IMR-90 (cell line): ENCODE measurements at regions not wholly inside any gene's neighbourhood (a gene's known extent, or its start where the extent isn't known, plus 50 kb on each side); places are given as distances from the start of the nearest gene placed in this dataset.

Experiments used
- ATAC-seq: fragments of 200-7000 bp; cut with Tn5 transposase; 2 replicates; pipeline ENCODE4 v1.9.1; 2020; ENCODE audit warnings: low read depth, mild to moderate bottlenecking, moderate library complexity
- BruUV-seq: library from RNA; stranded (reverse); fragments of 400-500 nt; replicated peaks from 2 replicates; lab custom pipeline; 2021; lab: Mats Ljungman, UMichigan
- CTCF ChIA-PET: fragments of 300-600 bp; formaldehyde crosslinking; extraction: SDS; loops from one replicate; lab custom pipeline; 2021; ENCODE audit warnings: antibody characterized with exemption; lab: Yijun Ruan, JAX
- POLR2A ChIA-PET: fragments of 300-600 bp; sonication (Branson Sonifier 250); formaldehyde crosslinking; loops from one replicate; lab custom pipeline; 2022; ENCODE audit warnings: antibody characterized with exemption; ENCODE audit not compliant: unreplicated experiment; lab: Charles Lee
- DNase-seq: peaks from one replicate; pipeline ENCODE4 v3.0.0; 2013
- H2AFZ ChIP-seq: replicated peaks from 2 replicates; pipeline ENCODE3; 2013; ENCODE audit warnings: low read length, mild to moderate bottlenecking; ENCODE audit not compliant: poor library complexity
- H2AK5ac ChIP-seq: 2 replicates; pipeline ENCODE4 v1.6.1; 2013; ENCODE audit warnings: low read depth, low read length, inconsistent platforms
- H2AK9ac ChIP-seq: replicated peaks from 2 replicates; pipeline ENCODE3; 2013; ENCODE audit warnings: mild to moderate bottlenecking, low read depth, low read length, moderate library complexity; ENCODE audit not compliant: poor library complexity
- H2BK120ac ChIP-seq: 2 replicates; pipeline ENCODE4 v1.6.1; 2013; ENCODE audit warnings: low read depth, low read length, inconsistent platforms
- H2BK15ac ChIP-seq: 3 replicates; pipeline ENCODE4 v1.6.1; 2013; ENCODE audit warnings: low read depth, low read length, inconsistent platforms
- H2BK20ac ChIP-seq: 2 replicates; pipeline ENCODE4 v1.6.1; 2013; ENCODE audit warnings: low read depth, mild to moderate bottlenecking, inconsistent platforms, low read length, moderate library complexity
- H2BK5ac ChIP-seq: 2 replicates; pipeline ENCODE4 v1.6.1; 2013; ENCODE audit warnings: mild to moderate bottlenecking, low read depth, low read length, inconsistent platforms; ENCODE audit not compliant: poor library complexity, severe bottlenecking
- H3K14ac ChIP-seq: replicated peaks from 2 replicates; pipeline ENCODE4 v1.6.1; 2013; ENCODE audit warnings: low read depth, low read length, inconsistent platforms
- H3K18ac ChIP-seq: 2 replicates; pipeline ENCODE4 v1.6.1; 2013; ENCODE audit warnings: low read depth, low read length, control low read depth
- H3K23ac ChIP-seq: 2 replicates; pipeline ENCODE4 v1.6.1; 2013; ENCODE audit warnings: low read depth, low read length, inconsistent platforms
- H3K27ac ChIP-seq: 2 replicates; pipeline ENCODE4 v1.5.1; 2013; ENCODE audit warnings: mild to moderate bottlenecking, control low read depth, low read length; ENCODE audit not compliant: insufficient read depth
- H3K27me3 ChIP-seq: 2 replicates; pipeline ENCODE4 v1.6.1; 2013; ENCODE audit warnings: low read length; ENCODE audit not compliant: control insufficient read depth, insufficient read depth
- H3K36me3 ChIP-seq: 2 replicates; pipeline ENCODE4 v1.6.1; 2013; ENCODE audit warnings: low read length, mixed read lengths; ENCODE audit not compliant: control insufficient read depth, insufficient read depth
- H3K4ac ChIP-seq: 2 replicates; pipeline ENCODE4 v1.6.1; 2013; ENCODE audit warnings: low read depth, low read length, inconsistent platforms
- H3K4me1 ChIP-seq: 2 replicates; pipeline ENCODE4 v1.6.1; 2013; ENCODE audit warnings: low read length, mixed read lengths; ENCODE audit not compliant: control insufficient read depth, insufficient read depth
- H3K4me2 ChIP-seq: 2 replicates; pipeline ENCODE4 v1.6.1; 2013; ENCODE audit warnings: low read depth, mild to moderate bottlenecking, control low read depth, low read length, moderate library complexity
- H3K4me3 ChIP-seq: 2 replicates; pipeline ENCODE4 v1.5.1; 2013; ENCODE audit warnings: low read depth, mild to moderate bottlenecking, control low read depth, low read length, moderate library complexity; ENCODE audit not compliant: insufficient read depth
- H3K56ac ChIP-seq: 2 replicates; pipeline ENCODE4 v1.6.1; 2013; ENCODE audit warnings: low read length, inconsistent platforms; ENCODE audit not compliant: insufficient read depth; ENCODE audit errors: extremely low read depth
- H3K79me1 ChIP-seq, 2 experiments: 2 replicates each; pipeline ENCODE4 v1.6.1; 2013; ENCODE audit warnings: low read length in 2 of 2, inconsistent platforms in 1 of 2, low read depth in 1 of 2
- H3K9ac ChIP-seq: 2 replicates; pipeline ENCODE4 v1.6.1; 2013; ENCODE audit warnings: low read depth, low read length, control low read depth
- H3K9me1 ChIP-seq: 2 replicates; pipeline ENCODE4 v1.6.1; 2013; ENCODE audit warnings: low read length, inconsistent platforms; ENCODE audit not compliant: insufficient read depth
- H3K9me3 ChIP-seq: 2 replicates; pipeline ENCODE4 v1.6.1; 2013; ENCODE audit warnings: low read length; ENCODE audit not compliant: control insufficient read depth, insufficient read depth
- H4K20me1 ChIP-seq: 2 replicates; pipeline ENCODE4 v1.6.1; 2013; ENCODE audit warnings: low read length, inconsistent platforms; ENCODE audit not compliant: insufficient read depth
- H4K5ac ChIP-seq: 2 replicates; pipeline ENCODE4 v1.6.1; 2013; ENCODE audit warnings: mild to moderate bottlenecking, low read depth, low read length, control low read depth
- H4K8ac ChIP-seq, 2 experiments: 2 replicates each; pipeline ENCODE4 v1.6.1; 2013; ENCODE audit warnings: low read depth in 2 of 2, low read length in 2 of 2, control low read depth in 1 of 2, inconsistent platforms in 1 of 2
- H4K91ac ChIP-seq: 2 replicates; pipeline ENCODE4 v1.6.1; 2013; ENCODE audit warnings: low read depth, low read length, inconsistent platforms; ENCODE audit not compliant: insufficient read depth
- BHLHE40 ChIP-seq: fragments of 150-350 bp; IDR thresholded peaks from 2 replicates; pipeline ENCODE4 v1.6.1; 2016; ENCODE audit warnings: mild to moderate bottlenecking, low read depth, low read length
- CEBPB ChIP-seq: IDR thresholded peaks from 2 replicates; pipeline ENCODE4 v1.6.1; 2012; ENCODE audit warnings: low read depth, low read length, improper control_type of control experiment
- CHD1 ChIP-seq: IDR thresholded peaks from 2 replicates; pipeline ENCODE4 v1.6.1; 2012; ENCODE audit warnings: low read depth, low read length, improper control_type of control experiment
- CTCF ChIP-seq: conservative IDR thresholded peaks from 2 replicates; pipeline ENCODE4 v1.5.1; 2012; ENCODE audit warnings: mild to moderate bottlenecking, low read depth, low read length, improper control_type of control experiment
- FOS ChIP-seq: fragments of 150-350 bp; IDR thresholded peaks from 2 replicates; pipeline ENCODE4 v1.6.1; 2016; ENCODE audit warnings: low read depth, low read length
- MAFK ChIP-seq: IDR thresholded peaks from 2 replicates; pipeline ENCODE4 v1.6.1; 2012; ENCODE audit warnings: low read depth, low read length, improper control_type of control experiment
- MAZ ChIP-seq: IDR thresholded peaks from 2 replicates; pipeline ENCODE4 v1.6.1; 2012; ENCODE audit warnings: low read depth, mild to moderate bottlenecking, low read length, improper control_type of control experiment, moderate library complexity, borderline replicate concordance
- MXI1 ChIP-seq: IDR thresholded peaks from 2 replicates; pipeline ENCODE4 v1.6.1; 2012; ENCODE audit warnings: low read depth, mild to moderate bottlenecking, low read length, moderate library complexity, borderline replicate concordance
- NFE2L2 ChIP-seq: fragments of 150-350 bp; IDR thresholded peaks from 2 replicates; pipeline ENCODE4 v1.6.1; 2016; ENCODE audit warnings: low read depth, mild to moderate bottlenecking, low read length
- POLR2A ChIP-seq: IDR thresholded peaks from 2 replicates; pipeline ENCODE4 v1.6.1; 2012; ENCODE audit warnings: mild to moderate bottlenecking, low read depth, low read length
- RAD21 ChIP-seq: IDR thresholded peaks from 2 replicates; pipeline ENCODE4 v1.6.1; 2012; ENCODE audit warnings: low read length, improper control_type of control experiment
- RCOR1 ChIP-seq: IDR thresholded peaks from 2 replicates; pipeline ENCODE4 v1.6.1; 2012; ENCODE audit warnings: mild to moderate bottlenecking, low read length, improper control_type of control experiment; ENCODE audit not compliant: insufficient replicate concordance
- RFX5 ChIP-seq: IDR thresholded peaks from 2 replicates; pipeline ENCODE4 v1.8.0; 2012; ENCODE audit warnings: low read depth, mild to moderate bottlenecking, low read length, moderate library complexity
- SMC3 ChIP-seq: fragments of 150-350 bp; IDR thresholded peaks from 2 replicates; pipeline ENCODE4 v1.6.1; 2016; ENCODE audit warnings: low read depth, mild to moderate bottlenecking, antibody characterized with exemption, low read length, moderate library complexity
- USF2 ChIP-seq: fragments of 150-350 bp; IDR thresholded peaks from 2 replicates; pipeline ENCODE4 v1.6.1; 2017; ENCODE audit warnings: mild to moderate bottlenecking, antibody characterized with exemption, low read length, low read depth
- WGBS, 2 experiments: methylation state at CpG; one replicate each; pipeline versions ENCODE4 v1.1.5 to v1.1.7; 2013; ENCODE audit warnings: missing lambda C conversion rate in 2 of 2; ENCODE audit not compliant: insufficient read length in 1 of 2; ENCODE audit errors: extremely low coverage in 2 of 2; 5-methylcytosine and 5-hydroxymethylcytosine counted together
- dilution Hi-C: fragments of 300-500 bp; cut with HindIII; formaldehyde crosslinking; loops from one replicate; pipeline ENCODE4 v1.14.3; 2018; ENCODE audit warnings: low sequenced_read_pairs; ENCODE audit not compliant: unreplicated experiment
- in situ Hi-C: fragments of 300-500 bp; cut with MboI; formaldehyde crosslinking; loops from 3 replicates; pipeline ENCODE4 v1.14.3; 2019; ENCODE audit warnings: low sequenced_read_pairs, inconsistent platforms, mixed read lengths
- intact Hi-C: fragments of 100-400 bp; cut with micrococcal nuclease; formaldehyde crosslinking; loops from 2 replicates; pipeline ENCODE4 v1.10.0; 2022
- TF ChIP-seq, protein P1 (sequence below): fragments of 150-350 bp; IDR thresholded peaks from 2 replicates; pipeline ENCODE4 v1.6.1; 2016; ENCODE audit warnings: low read depth, mild to moderate bottlenecking, low read length, moderate library complexity, borderline replicate concordance

DNA sequence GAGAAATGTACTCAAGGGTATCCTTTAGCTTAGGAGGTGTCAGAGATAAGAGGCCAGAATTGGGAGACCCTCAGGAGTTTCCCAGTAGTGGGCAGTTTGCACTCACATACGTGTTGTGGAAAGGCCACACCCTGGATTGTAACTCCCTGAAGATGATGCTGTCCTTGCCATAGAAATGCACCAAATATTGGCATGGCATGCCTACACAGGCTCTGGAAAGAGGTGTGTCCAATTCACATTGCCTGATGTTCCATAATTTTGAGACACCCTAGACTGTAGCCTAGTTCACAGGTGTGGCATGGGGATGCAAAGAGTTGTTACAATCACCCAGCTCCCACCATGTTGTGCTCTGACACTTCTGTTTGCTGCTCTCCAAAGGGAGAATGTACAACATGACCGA, 271.9 kb downstream of the CCDC85A start:
- Histone ChIP-seq H4K8ac (no peak overlapping the region), H3K14ac (no peak overlapping the region), H2BK5ac (no peak overlapping the region), H4K20me1 (no peaks in the 10 kb centered on the region), H3K4me1 (no peaks in the 10 kb centered on the region), H2AK9ac (no peak overlapping the region), H2AFZ (no peak overlapping the region), H3K4me2 (no peak overlapping the region), H3K9ac (no peak overlapping the region), H3K9me3 (peaks cover 6% of the 10 kb centered on the region), H3K4me3 (no peak overlapping the region), H3K9me1 (no peaks in the 10 kb centered on the region), H3K23ac (no peak overlapping the region), H3K27me3 (no peaks in the 10 kb centered on the region), H3K18ac (no peak overlapping the region), H2BK15ac (no peak overlapping the region), H4K5ac (no peak overlapping the region), H3K4ac (no peak overlapping the region), H3K36me3 (no peaks in the 10 kb centered on the region), H2BK120ac (no peak overlapping the region), H4K91ac (no peak overlapping the region), H2BK20ac (no peak overlapping the region), H3K56ac (no peak overlapping the region), H2AK5ac (no peak overlapping the region), H3K27ac (no peak overlapping the region), H3K79me1 (no peaks in the 10 kb centered on the region)
- in situ Hi-C loops (no loop called here), dilution Hi-C loops (no loop called here), intact Hi-C loops (no loop called here)
- DNase-seq: no peak
- POLR2A ChIA-PET: no interaction called here
- CTCF ChIA-PET: interaction anchor here (0.6 kb wide), 1 partner anchor 84 kb away, joined by 4 read pairs; no protein-coding TSS in a partner anchor
- WGBS, 2 experiments: 57% methylated on average over 1 of the region's 2 CpGs; no CpG with 5 or more reads in 1 of the 2 experiments
- BruUV-seq: no TSS peak
- TF ChIP-seq BHLHE40 (no peak), SMC3 (no peak), POLR2A (no peak), MAFK (no peak), CEBPB (no peak), FOS (no peak), NFE2L2 (no peak), RCOR1 (no peak), RFX5 (no peak), CHD1 (no peak), CTCF (no peak), RAD21 (no peak), MXI1 (no peak), USF2 (no peak), MAZ (no peak)
- TF ChIP-seq, protein P1, sequence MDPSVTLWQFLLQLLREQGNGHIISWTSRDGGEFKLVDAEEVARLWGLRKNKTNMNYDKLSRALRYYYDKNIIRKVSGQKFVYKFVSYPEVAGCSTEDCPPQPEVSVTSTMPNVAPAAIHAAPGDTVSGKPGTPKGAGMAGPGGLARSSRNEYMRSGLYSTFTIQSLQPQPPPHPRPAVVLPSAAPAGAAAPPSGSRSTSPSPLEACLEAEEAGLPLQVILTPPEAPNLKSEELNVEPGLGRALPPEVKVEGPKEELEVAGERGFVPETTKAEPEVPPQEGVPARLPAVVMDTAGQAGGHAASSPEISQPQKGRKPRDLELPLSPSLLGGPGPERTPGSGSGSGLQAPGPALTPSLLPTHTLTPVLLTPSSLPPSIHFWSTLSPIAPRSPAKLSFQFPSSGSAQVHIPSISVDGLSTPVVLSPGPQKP: no peak
- ATAC-seq: no peak
